ENCODE measurements at regions not wholly inside any gene's neighbourhood (a gene's known extent, or its start where the extent isn't known, plus 50 kb on each side); places are given as distances from the start of the nearest gene placed in this dataset.
A peak's percentile ranks its signal among the peaks of the same experiment; 100 is the strongest.

GRCh38 chr9:129494113-129494789, 126.7 kb downstream of the C9orf50 start:
- H3K4me3 Mint-ChIP-seq = no peak overlapping the region
- no peak overlapping the region for H3K27ac Mint-ChIP-seq
- H3K9me3 Mint-ChIP-seq = no peaks in the 10 kb centered on the region
- CTCF ChIA-PET = interaction anchor here (0.6 kb wide), 1 partner anchor 237 kb away, joined by 4 read pairs; no protein-coding TSS in a partner anchor
- peaks cover 16% of the 10 kb centered on the region for H3K27me3 Mint-ChIP-seq
- peaks cover 14% of the 10 kb centered on the region for H3K36me3 Mint-ChIP-seq
- no peak for DNase-seq
- H3K4me1 Mint-ChIP-seq = peaks cover 51% of the 10 kb centered on the region

GRCh38 chr9:129493706-129494047, 127.2 kb downstream of the C9orf50 start:
- H3K4me1 Mint-ChIP-seq = peaks cover 57% of the 10 kb centered on the region
- no peak for DNase-seq
- CTCF ChIA-PET = no interaction called here

GRCh38 chr9:129493002-129493705, 127.7 kb downstream of the C9orf50 start:
- peaks cover 16% of the 10 kb centered on the region for H3K36me3 Mint-ChIP-seq
- H3K27ac Mint-ChIP-seq = no peak overlapping the region
- CTCF ChIA-PET = no interaction called here
- peaks cover 57% of the 10 kb centered on the region for H3K4me1 Mint-ChIP-seq
- no peak overlapping the region for H3K4me3 Mint-ChIP-seq
- peaks cover 16% of the 10 kb centered on the region for H3K27me3 Mint-ChIP-seq
- no peak for DNase-seq
- H3K9me3 Mint-ChIP-seq = no peaks in the 10 kb centered on the region

More at GRCh38 chr9:129493706-129494047, 127.2 kb downstream of the C9orf50 start:
- H3K27ac Mint-ChIP-seq = no peak overlapping the region
- H3K27me3 Mint-ChIP-seq = peaks cover 16% of the 10 kb centered on the region
- H3K4me3 Mint-ChIP-seq = no peak overlapping the region
- no peaks in the 10 kb centered on the region for H3K9me3 Mint-ChIP-seq
- H3K36me3 Mint-ChIP-seq = peaks cover 16% of the 10 kb centered on the region

- Mint-ChIP-seq H3K4me1 (peaks cover 67% of the 10 kb centered on the region), H3K36me3 (peaks cover 15% of the 10 kb centered on the region), H3K27me3 (peaks cover 28% of the 10 kb centered on the region), H3K9me3 (no peaks in the 10 kb centered on the region), H3K4me3 (no peak overlapping the region), H3K27ac (peak overlapping the region; percentile 33)
- CTCF ChIA-PET = no interaction called here
- no peak for DNase-seq
Observed at GRCh38 chr9:129491487-129491855, 129.4 kb downstream of the C9orf50 start.

- H3K4me1 Mint-ChIP-seq = peaks cover 65% of the 10 kb centered on the region
- peaks cover 29% of the 10 kb centered on the region for H3K27me3 Mint-ChIP-seq
- DNase-seq = no peak
- CTCF ChIA-PET = interaction anchor here (0.8 to 0.9 kb wide), 2 partner anchors 30 to 351 kb away, joined by 3 to 4 read pairs; no protein-coding TSS in a partner anchor
- peak overlapping the region; percentile 69 for H3K4me3 Mint-ChIP-seq
- no peaks in the 10 kb centered on the region for H3K9me3 Mint-ChIP-seq
- H3K27ac Mint-ChIP-seq = peak overlapping the region; percentile 73
- peaks cover 15% of the 10 kb centered on the region for H3K36me3 Mint-ChIP-seq
Observed at GRCh38 chr9:129490583-129491486, 130.1 kb downstream of the C9orf50 start.

GRCh38 chr9:129489838-129490582, 130.9 kb downstream of the C9orf50 start:
- H3K4me3 Mint-ChIP-seq = peak overlapping the region; percentile 69
- peak; percentile 74 for DNase-seq
- H3K9me3 Mint-ChIP-seq = no peaks in the 10 kb centered on the region
- H3K27me3 Mint-ChIP-seq = peaks cover 34% of the 10 kb centered on the region
- CTCF ChIA-PET = interaction anchor here (0.8 to 1.5 kb wide), 3 partner anchors 30 to 350 kb away, joined by 3 to 4 read pairs (median 3); no protein-coding TSS in a partner anchor
- H3K36me3 Mint-ChIP-seq = peaks cover 15% of the 10 kb centered on the region
- peak overlapping the region; percentile 93 for H3K27ac Mint-ChIP-seq
- H3K4me1 Mint-ChIP-seq = peaks cover 65% of the 10 kb centered on the region

GRCh38 chr9:129487658-129488483, 133.0 kb downstream of the C9orf50 start:
- DNase-seq = peak; percentile 33
- no peaks in the 10 kb centered on the region for H3K9me3 Mint-ChIP-seq
- peaks cover 51% of the 10 kb centered on the region for H3K27me3 Mint-ChIP-seq
- CTCF ChIA-PET = no interaction called here
- H3K27ac Mint-ChIP-seq = peak overlapping the region; percentile 87
- H3K4me3 Mint-ChIP-seq = peak overlapping the region; percentile 70
- H3K36me3 Mint-ChIP-seq = peaks cover 10% of the 10 kb centered on the region
- H3K4me1 Mint-ChIP-seq = peaks cover 70% of the 10 kb centered on the region

- Mint-ChIP-seq H3K9me3 (no peaks in the 10 kb centered on the region), H3K27ac (peak overlapping the region; percentile 84), H3K36me3 (peaks cover 6% of the 10 kb centered on the region), H3K4me3 (peak overlapping the region; percentile 58), H3K4me1 (peaks cover 67% of the 10 kb centered on the region), H3K27me3 (peaks cover 58% of the 10 kb centered on the region)
- CTCF ChIA-PET = no interaction called here
- DNase-seq = no peak
Observed at GRCh38 chr9:129486756-129487657, 133.9 kb downstream of the C9orf50 start.

GRCh38 chr9:129485145-129485774, 135.6 kb downstream of the C9orf50 start:
- CTCF ChIA-PET = no interaction called here
- Mint-ChIP-seq H3K4me3 (no peak overlapping the region), H3K27ac (no peak overlapping the region), H3K36me3 (peaks cover 3% of the 10 kb centered on the region), H3K27me3 (peaks cover 75% of the 10 kb centered on the region), H3K9me3 (no peaks in the 10 kb centered on the region), H3K4me1 (peaks cover 54% of the 10 kb centered on the region)
- DNase-seq = no peak

GRCh38 chr9:129484352-129485000, 136.4 kb downstream of the C9orf50 start:
- DNase-seq = no peak
- peaks cover 2% of the 10 kb centered on the region for H3K36me3 Mint-ChIP-seq
- H3K4me3 Mint-ChIP-seq = no peak overlapping the region
- H3K27me3 Mint-ChIP-seq = peaks cover 83% of the 10 kb centered on the region
- H3K9me3 Mint-ChIP-seq = no peaks in the 10 kb centered on the region
- CTCF ChIA-PET = no interaction called here
- H3K27ac Mint-ChIP-seq = no peak overlapping the region
- H3K4me1 Mint-ChIP-seq = peaks cover 47% of the 10 kb centered on the region

GRCh38 chr9:129483415-129484351, 137.2 kb downstream of the C9orf50 start:
- H3K4me1 Mint-ChIP-seq = peaks cover 40% of the 10 kb centered on the region
- CTCF ChIA-PET = interaction anchor here (0.6 to 1.5 kb wide), 2 partner anchors 141 to 310 kb away, joined by 3 read pairs; no protein-coding TSS in a partner anchor
- peaks cover 91% of the 10 kb centered on the region for H3K27me3 Mint-ChIP-seq
- no peaks in the 10 kb centered on the region for H3K9me3 Mint-ChIP-seq
- peak overlapping the region; percentile 35 for H3K4me3 Mint-ChIP-seq
- H3K27ac Mint-ChIP-seq = no peak overlapping the region
- H3K36me3 Mint-ChIP-seq = no peaks in the 10 kb centered on the region
- DNase-seq = peak; percentile 41

Data from activated naive CD4-positive, alpha-beta T cell treated with anti-CD3 and anti-CD28 coated beads, Interleukin-2, amount 10 ng/mL, durations not matched to agents 7 days and 5 days (primary cell).